H9 (cell line): ENCODE measurements at regions not wholly inside any gene's neighbourhood (a gene's known extent, or its start where the extent isn't known, plus 50 kb on each side); places are given as distances from the start of the nearest gene placed in this dataset.

ENCODE experiments used
- DNase-seq: peaks from one replicate; pipeline ENCODE4 v3.0.0-alpha.2; 2017
- H2AFZ ChIP-seq: one replicate; pipeline ENCODE4 v1.6.1; 2013; ENCODE audit warnings: mild to moderate bottlenecking, low read length, control low read depth, moderate library complexity
- H2AK5ac ChIP-seq: 2 replicates; pipeline ENCODE4 v1.6.1; 2013; ENCODE audit warnings: low read length, control low read depth, mixed read lengths; ENCODE audit not compliant: insufficient read length
- H2BK120ac ChIP-seq: one replicate; pipeline ENCODE4 v1.6.1; 2013; ENCODE audit warnings: low read depth, mild to moderate bottlenecking, low read length, control low read depth, inconsistent platforms; ENCODE audit not compliant: poor library complexity, severe bottlenecking
- H2BK12ac ChIP-seq: 2 replicates; pipeline ENCODE4 v1.6.1; 2013; ENCODE audit warnings: low read length, control low read depth, mixed read lengths, low read depth; ENCODE audit not compliant: insufficient read length
- H2BK15ac ChIP-seq: 2 replicates; pipeline ENCODE4 v1.6.1; 2013; ENCODE audit warnings: low read depth, low read length, control low read depth
- H2BK20ac ChIP-seq: one replicate; pipeline ENCODE4 v1.6.1; 2013; ENCODE audit warnings: low read depth, mild to moderate bottlenecking, low read length, control low read depth, inconsistent platforms; ENCODE audit not compliant: poor library complexity, severe bottlenecking
- H2BK5ac ChIP-seq: 2 replicates; pipeline ENCODE4 v1.6.1; 2013; ENCODE audit warnings: low read length, control low read depth, mixed read lengths; ENCODE audit not compliant: insufficient read length
- H3K14ac ChIP-seq: 2 replicates; pipeline ENCODE4 v1.6.1; 2013; ENCODE audit warnings: low read length, control low read depth; ENCODE audit not compliant: insufficient read depth
- H3K18ac ChIP-seq: 2 replicates; pipeline ENCODE4 v1.6.1; 2013; ENCODE audit warnings: low read depth, mild to moderate bottlenecking, mixed read lengths, low read length, control low read depth; ENCODE audit not compliant: insufficient read length
- H3K23ac ChIP-seq: 2 replicates; pipeline ENCODE4 v1.6.1; 2013; ENCODE audit warnings: low read length, control low read depth, mixed read lengths, low read depth; ENCODE audit not compliant: insufficient read length
- H3K23me2 ChIP-seq: 2 replicates; pipeline ENCODE4 v1.6.1; 2013; ENCODE audit warnings: low read depth, mild to moderate bottlenecking, mixed read lengths, low read length, control low read depth; ENCODE audit not compliant: insufficient read length, poor library complexity, severe bottlenecking
- H3K27ac ChIP-seq: 2 replicates; pipeline ENCODE4 v1.5.1; 2013; ENCODE audit warnings: low read length, control low read depth, mixed read lengths, low read depth; ENCODE audit not compliant: insufficient read length
- H3K27me3 ChIP-seq: 2 replicates; pipeline ENCODE4 v1.6.1; 2013; ENCODE audit warnings: low read length, control low read depth, inconsistent platforms; ENCODE audit not compliant: insufficient read depth
- H3K4ac ChIP-seq: 2 replicates; pipeline ENCODE4 v1.6.1; 2013; ENCODE audit warnings: low read depth, mild to moderate bottlenecking, control low read depth, inconsistent platforms, low read length, moderate library complexity
- H3K4me1 ChIP-seq: 2 replicates; pipeline ENCODE4 v1.6.1; 2013; ENCODE audit warnings: low read length, control low read depth, inconsistent platforms; ENCODE audit not compliant: insufficient read depth
- H3K4me2 ChIP-seq: 2 replicates; pipeline ENCODE4 v1.6.1; 2013; ENCODE audit warnings: low read length, control low read depth, mixed read lengths; ENCODE audit not compliant: insufficient read length, insufficient read depth
- H3K56ac ChIP-seq: 2 replicates; pipeline ENCODE4 v1.6.1; 2013; ENCODE audit warnings: low read depth, mild to moderate bottlenecking, mixed read lengths, low read length, control low read depth; ENCODE audit not compliant: insufficient read length
- H3K79me1 ChIP-seq: 2 replicates; pipeline ENCODE4 v1.6.1; 2013; ENCODE audit warnings: low read depth, mild to moderate bottlenecking, moderate library complexity, low read length, control low read depth, inconsistent platforms; ENCODE audit not compliant: insufficient read depth, poor library complexity, severe bottlenecking
- H3K79me2 ChIP-seq: 2 replicates; pipeline ENCODE4 v1.6.1; 2013; ENCODE audit warnings: low read length, control low read depth, inconsistent platforms; ENCODE audit not compliant: insufficient read depth
- H3K9ac ChIP-seq: 2 replicates; pipeline ENCODE4 v1.6.1; 2013; ENCODE audit warnings: low read length, control low read depth, mixed read lengths; ENCODE audit not compliant: insufficient read length; ENCODE audit errors: extremely low read depth
- H3K9me3 ChIP-seq: one replicate; pipeline ENCODE4 v1.6.1; 2013; ENCODE audit warnings: low read depth, low read length, inconsistent platforms; ENCODE audit not compliant: control insufficient read depth
- H3T11ph ChIP-seq: one replicate; pipeline ENCODE4 v1.6.1; 2013; ENCODE audit warnings: mild to moderate bottlenecking, low read length, control low read depth, inconsistent platforms
- H4K20me1 ChIP-seq: one replicate; pipeline ENCODE4 v1.6.1; 2013; ENCODE audit not compliant: control insufficient read depth, insufficient read length, insufficient read depth
- H4K5ac ChIP-seq: 2 replicates; pipeline ENCODE4 v1.6.1; 2013; ENCODE audit warnings: low read depth, mild to moderate bottlenecking, mixed read lengths, low read length, control low read depth; ENCODE audit not compliant: insufficient read length
- H4K8ac ChIP-seq: replicated peaks from 2 replicates; pipeline ENCODE4 v1.6.1; 2013; ENCODE audit warnings: low read length, control low read depth, mixed read lengths, low read depth; ENCODE audit not compliant: insufficient read length
- H4K91ac ChIP-seq: 2 replicates; pipeline ENCODE4 v1.6.1; 2013; ENCODE audit warnings: low read depth, mild to moderate bottlenecking, moderate library complexity, mixed read lengths, low read length, control low read depth; ENCODE audit not compliant: insufficient read length
- H3K27ac Mint-ChIP-seq, 3 experiments: 2 replicates in 2 of 3; 3 replicates in 1 of 3; pipeline ENCODE4 v1.8.0; 2020 to 2021; ENCODE audit warnings: mixed read lengths in 3 of 3, mild to moderate bottlenecking in 1 of 3, moderate library complexity in 1 of 3
- H3K27me3 Mint-ChIP-seq: 2 replicates; pipeline ENCODE4 v1.8.0; 2021; ENCODE audit warnings: low read depth, mild to moderate bottlenecking, moderate library complexity, mixed read lengths
- H3K36me3 Mint-ChIP-seq, 3 experiments: 2 replicates in 2 of 3; 3 replicates in 1 of 3; pipeline ENCODE4 v1.8.0; 2020 to 2021; ENCODE audit warnings: low read depth in 3 of 3, mixed read lengths in 3 of 3; ENCODE audit not compliant: insufficient read depth in 1 of 3
- H3K4me1 Mint-ChIP-seq, 2 experiments: 2 replicates each; pipeline ENCODE4 v1.8.0; 2020; ENCODE audit warnings: mixed read lengths in 2 of 2
- H3K4me3 Mint-ChIP-seq, 2 experiments: 2 replicates in 1 of 2; 3 replicates in 1 of 2; pipeline ENCODE4 v1.8.0; 2020 to 2021; ENCODE audit warnings: mild to moderate bottlenecking in 2 of 2, mixed read lengths in 2 of 2, moderate library complexity in 1 of 2
- H3K9me3 Mint-ChIP-seq, 2 experiments: 2 replicates in 1 of 2; 3 replicates in 1 of 2; pipeline ENCODE4 v1.8.0; 2020; ENCODE audit warnings: mild to moderate bottlenecking in 2 of 2, mixed read lengths in 2 of 2, moderate library complexity in 1 of 2
- TF ChIP-seq, protein P1 (sequence below): fragments of 200-600 bp; sonication (generic); conservative IDR thresholded peaks from 3 replicates; pipeline ENCODE4 v1.8.0; 2021; ENCODE audit warnings: antibody characterized with exemption, mild to moderate bottlenecking

DNA sequence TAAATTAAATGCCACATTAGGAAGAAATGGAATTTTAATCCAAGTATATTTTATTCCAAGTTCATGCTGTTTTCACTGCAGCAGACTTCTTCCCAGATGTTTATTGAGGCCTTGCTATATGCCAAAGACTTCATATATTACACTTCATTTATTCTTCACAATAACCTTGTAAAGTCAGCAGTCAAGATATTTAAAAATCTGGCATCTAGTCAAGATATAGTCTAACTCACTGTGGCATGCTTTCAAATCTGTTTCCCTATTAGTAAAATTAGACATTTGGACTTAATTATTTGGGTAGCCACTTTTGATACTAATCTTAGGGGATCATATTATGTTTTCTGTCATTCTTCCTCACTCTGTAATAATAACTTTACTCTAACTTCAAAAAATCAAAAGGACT lies 81.5 kb upstream of the VGLL3 start:
- H3K27ac ChIP-seq = no peak overlapping the region
- no peaks in the 10 kb centered on the region for H4K20me1 ChIP-seq
- Mint-ChIP-seq H3K27me3 (no peaks in the 10 kb centered on the region), H3K27ac (no peak overlapping the region), H3K4me1 (no peaks in the 10 kb centered on the region; a peak in 1 of 4 replicates), H3K9me3 (no peaks in the 10 kb centered on the region), H3K4me3 (no peak overlapping the region), H3K36me3 (no peaks in the 10 kb centered on the region)
- H2BK20ac ChIP-seq = no peak overlapping the region
- H4K5ac ChIP-seq = no peak overlapping the region
- no peak overlapping the region for H2BK120ac ChIP-seq
- H3K9ac ChIP-seq = no peak overlapping the region
- H3K56ac ChIP-seq = no peak overlapping the region
- H2AFZ ChIP-seq = no peak overlapping the region
- no peak overlapping the region for H3T11ph ChIP-seq
- H3K9me3 ChIP-seq = no peaks in the 10 kb centered on the region
- no peak overlapping the region for H4K8ac ChIP-seq
- H3K23me2 ChIP-seq = no peaks in the 10 kb centered on the region
- no peaks in the 10 kb centered on the region for H3K4me1 ChIP-seq
- no peak overlapping the region for H3K4me2 ChIP-seq
- TF ChIP-seq, protein P1, sequence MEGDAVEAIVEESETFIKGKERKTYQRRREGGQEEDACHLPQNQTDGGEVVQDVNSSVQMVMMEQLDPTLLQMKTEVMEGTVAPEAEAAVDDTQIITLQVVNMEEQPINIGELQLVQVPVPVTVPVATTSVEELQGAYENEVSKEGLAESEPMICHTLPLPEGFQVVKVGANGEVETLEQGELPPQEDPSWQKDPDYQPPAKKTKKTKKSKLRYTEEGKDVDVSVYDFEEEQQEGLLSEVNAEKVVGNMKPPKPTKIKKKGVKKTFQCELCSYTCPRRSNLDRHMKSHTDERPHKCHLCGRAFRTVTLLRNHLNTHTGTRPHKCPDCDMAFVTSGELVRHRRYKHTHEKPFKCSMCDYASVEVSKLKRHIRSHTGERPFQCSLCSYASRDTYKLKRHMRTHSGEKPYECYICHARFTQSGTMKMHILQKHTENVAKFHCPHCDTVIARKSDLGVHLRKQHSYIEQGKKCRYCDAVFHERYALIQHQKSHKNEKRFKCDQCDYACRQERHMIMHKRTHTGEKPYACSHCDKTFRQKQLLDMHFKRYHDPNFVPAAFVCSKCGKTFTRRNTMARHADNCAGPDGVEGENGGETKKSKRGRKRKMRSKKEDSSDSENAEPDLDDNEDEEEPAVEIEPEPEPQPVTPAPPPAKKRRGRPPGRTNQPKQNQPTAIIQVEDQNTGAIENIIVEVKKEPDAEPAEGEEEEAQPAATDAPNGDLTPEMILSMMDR = no peak
- no peaks in the 10 kb centered on the region for H3K79me1 ChIP-seq
- H2BK5ac ChIP-seq = no peak overlapping the region
- no peak overlapping the region for H3K4ac ChIP-seq
- H3K18ac ChIP-seq = no peak overlapping the region
- no peak overlapping the region for H3K23ac ChIP-seq
- H3K14ac ChIP-seq = no peak overlapping the region
- no peaks in the 10 kb centered on the region for H3K27me3 ChIP-seq
- H3K79me2 ChIP-seq = no peaks in the 10 kb centered on the region
- no peak overlapping the region for H4K91ac ChIP-seq
- no peak overlapping the region for H2BK12ac ChIP-seq
- no peak overlapping the region for H2AK5ac ChIP-seq
- DNase-seq = no peak
- H2BK15ac ChIP-seq = no peak overlapping the region
